Right cardiac atrium (tissue), 5 donors: ENCODE measurements at regions not wholly inside any gene's neighbourhood (a gene's known extent, or its start where the extent isn't known, plus 50 kb on each side); places are given as distances from the start of the nearest gene placed in this dataset.

Experiments
- ATAC-seq, 2 donors: fragments of 200-7000 bp; cut with Tn5 transposase; one replicate each; pipeline versions ENCODE4 v1.8.0 to v1.9.1; 2020; ENCODE audit warnings: moderate library complexity in 2 of 2, mild to moderate bottlenecking in 1 of 2
- DNase-seq, 3 donors: peaks; one replicate each; pipeline ENCODE4 v3.0.0-alpha.2; 2020
- H3K27ac ChIP-seq: one replicate; pipeline ENCODE4 v1.5.1; 2013; ENCODE audit warnings: mild to moderate bottlenecking, low read length, control low read depth, moderate library complexity
- H3K27me3 ChIP-seq: one replicate; pipeline ENCODE4 v1.6.1; 2013; ENCODE audit not compliant: control insufficient read depth, insufficient read depth
- H3K4me1 ChIP-seq: one replicate; pipeline ENCODE4 v1.6.1; 2013; ENCODE audit warnings: low read length; ENCODE audit not compliant: control insufficient read depth, insufficient read depth
- H3K4me3 ChIP-seq: one replicate; pipeline ENCODE4 v1.5.1; 2013; ENCODE audit warnings: low read length, control low read depth
- H3K9me3 ChIP-seq: one replicate; pipeline ENCODE4 v1.6.1; 2013; ENCODE audit warnings: low read length; ENCODE audit not compliant: control insufficient read depth
- WGBS: extraction: QIAGEN DNeasy Blood & Tissue Kit; methylation state at CpG from one replicate; pipeline ENCODE4 v1.1.7; 2013; 5-methylcytosine and 5-hydroxymethylcytosine counted together
- intact Hi-C, 4 donors: fragments of 100-400 bp; cut with DNase I; formaldehyde crosslinking; loops; one replicate each; pipeline versions ENCODE4 v1.11.0 to v1.14.0; 2022 to 2023
- donor health status: healthy with polysubstance abuse.
- donor health status: DM: no; HTN: yes; CAD: no.
- donor health status: DM: no; HTN: no; CAD: no.
- donor health status: DM: no; HTN: yes; CAD: no; lungs with severe emphysema.
- donor health status: DM: yes; HTN: yes; CAD: no.

DNA sequence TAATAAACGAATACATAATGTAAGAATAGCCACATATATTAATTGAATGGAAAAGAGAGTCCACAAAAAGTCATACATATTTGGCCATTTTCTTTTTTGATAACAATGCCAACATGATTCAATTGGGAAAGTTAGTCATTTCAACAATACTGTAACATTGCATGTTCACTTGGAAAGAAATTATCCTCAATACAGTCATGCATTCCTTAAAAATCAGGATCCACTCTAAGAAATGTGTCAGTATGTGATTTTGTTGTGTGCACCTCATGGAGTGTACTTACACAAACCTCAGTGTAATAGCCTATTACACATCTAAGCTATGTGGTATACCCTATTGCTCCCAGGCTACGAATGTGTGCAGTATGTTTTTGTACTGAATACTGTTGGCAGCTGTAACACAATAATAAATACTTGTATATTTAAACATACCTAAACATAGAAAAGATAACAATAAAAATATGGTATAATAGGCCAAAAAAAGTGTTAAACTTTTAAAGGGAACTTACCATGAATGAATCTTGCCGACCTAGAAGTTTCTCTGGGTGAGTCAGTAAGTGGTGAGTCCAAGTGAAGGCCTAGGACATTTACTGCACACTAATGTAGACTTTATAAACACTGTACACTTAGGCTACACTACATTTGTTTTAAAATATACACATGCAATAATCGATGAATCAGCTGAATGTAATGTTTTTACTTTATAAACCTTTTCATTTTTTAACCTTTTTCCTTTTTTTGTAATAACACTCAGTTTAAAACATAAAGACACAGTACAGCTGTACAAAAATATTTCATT lies 806.8 kb downstream of the PCDH18 start:
- no peak for ATAC-seq
- 74% methylated on average over 4 of the region's 4 CpGs for WGBS

GRCh38 chr4:136713140-136713539 lies 819.2 kb downstream of the PCDH18 start:
- intact Hi-C loops, result no loop called here
- ATAC-seq, result no peak
- Histone ChIP-seq H3K9me3 (no peaks in the 10 kb centered on the region), H3K4me3 (no peak overlapping the region), H3K27ac (no peak overlapping the region), H3K4me1 (no peaks in the 10 kb centered on the region), H3K27me3 (no peaks in the 10 kb centered on the region)
- 16% methylated on average over 1 of the region's 1 CpG for WGBS
- peak in 1 of 3 donors; percentile 51 for DNase-seq

More for the DNA sequence above, 806.8 kb downstream of the PCDH18 start:
- H3K4me1 ChIP-seq, result no peaks in the 10 kb centered on the region
- intact Hi-C loops, result no loop called here
- no peak overlapping the region for H3K27ac ChIP-seq
- no peaks in the 10 kb centered on the region for H3K27me3 ChIP-seq
- no peak for DNase-seq
- no peaks in the 10 kb centered on the region for H3K9me3 ChIP-seq
- H3K4me3 ChIP-seq, result no peak overlapping the region

- Histone ChIP-seq H3K9me3 (no peaks in the 10 kb centered on the region), H3K4me3 (no peak overlapping the region), H3K27ac (no peak overlapping the region), H3K4me1 (no peaks in the 10 kb centered on the region), H3K27me3 (no peaks in the 10 kb centered on the region)
- intact Hi-C loops, result no loop called here
- WGBS, result 78% methylated on average over 1 of the region's 1 CpG
- DNase-seq, result no peak
- no peak for ATAC-seq
Observed at GRCh38 chr4:136709897-136710296, 822.4 kb downstream of the PCDH18 start.

GRCh38 chr4:136706942-136707341 lies 825.4 kb downstream of the PCDH18 start:
- ATAC-seq, result no peak
- DNase-seq, result no peak
- Histone ChIP-seq H3K4me1 (no peaks in the 10 kb centered on the region), H3K4me3 (no peak overlapping the region), H3K27ac (no peak overlapping the region), H3K27me3 (no peaks in the 10 kb centered on the region), H3K9me3 (no peaks in the 10 kb centered on the region)
- intact Hi-C loops, result no loop called here
- WGBS, result 88% methylated on average over 7 of the region's 7 CpGs

DNA sequence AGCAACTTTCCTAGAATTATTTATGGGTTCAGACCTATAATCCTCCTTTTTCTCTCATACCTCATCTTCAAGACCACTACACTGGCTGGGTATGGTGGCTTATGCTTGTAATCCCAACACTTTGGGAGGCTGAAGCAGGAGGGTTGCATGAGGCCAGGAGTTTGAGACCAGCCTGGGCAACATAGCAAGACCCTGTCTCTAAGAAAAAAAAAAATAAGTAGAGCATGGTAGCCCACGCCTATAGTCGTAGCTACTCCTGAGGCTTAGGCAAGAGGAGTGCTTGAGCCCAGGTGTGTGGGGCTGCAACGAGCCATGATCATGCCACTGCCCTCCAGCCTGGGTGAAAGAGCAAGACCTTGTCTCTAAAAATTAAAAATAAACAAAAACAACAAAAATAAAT lies 832.4 kb downstream of the PCDH18 start:
- DNase-seq (no peak), ATAC-seq (no peak)
- no peak overlapping the region for H3K4me3 ChIP-seq
- no peaks in the 10 kb centered on the region for H3K4me1 ChIP-seq
- H3K9me3 ChIP-seq, result no peaks in the 10 kb centered on the region
- WGBS, result 78% methylated on average over 3 of the region's 3 CpGs
- no peaks in the 10 kb centered on the region for H3K27me3 ChIP-seq
- no peak overlapping the region for H3K27ac ChIP-seq
- intact Hi-C loops, result no loop called here

DNA sequence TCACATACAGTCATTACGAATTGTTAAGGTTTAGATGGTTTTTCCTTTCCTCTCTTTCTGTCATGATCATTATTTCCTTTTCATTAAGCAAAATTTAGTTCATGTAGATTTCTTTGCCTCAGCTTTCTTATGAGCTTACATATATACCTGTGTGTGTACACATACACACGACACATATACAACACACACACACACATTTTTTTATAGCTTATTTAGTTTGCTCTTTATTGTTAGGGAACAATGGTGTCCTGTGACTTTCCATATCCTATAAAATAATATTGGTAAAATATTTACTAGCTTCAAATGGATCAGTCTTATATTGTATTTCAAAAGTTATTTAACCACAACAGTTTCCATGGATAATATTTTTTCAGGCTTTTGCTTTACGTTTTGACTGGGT lies 840.7 kb downstream of the PCDH18 start:
- no peak overlapping the region for H3K4me3 ChIP-seq
- no peak for ATAC-seq
- H3K27ac ChIP-seq, result no peak overlapping the region
- intact Hi-C loops, result no loop called here
- no peaks in the 10 kb centered on the region for H3K27me3 ChIP-seq
- WGBS, result 74% methylated on average over 3 of the region's 3 CpGs
- DNase-seq, result no peak
- no peaks in the 10 kb centered on the region for H3K9me3 ChIP-seq
- no peaks in the 10 kb centered on the region for H3K4me1 ChIP-seq

- no peak for ATAC-seq
- WGBS, result 45% methylated on average over 1 of the region's 1 CpG
Observed at GRCh38 chr4:136690360-136690759, 841.9 kb downstream of the PCDH18 start.

DNA sequence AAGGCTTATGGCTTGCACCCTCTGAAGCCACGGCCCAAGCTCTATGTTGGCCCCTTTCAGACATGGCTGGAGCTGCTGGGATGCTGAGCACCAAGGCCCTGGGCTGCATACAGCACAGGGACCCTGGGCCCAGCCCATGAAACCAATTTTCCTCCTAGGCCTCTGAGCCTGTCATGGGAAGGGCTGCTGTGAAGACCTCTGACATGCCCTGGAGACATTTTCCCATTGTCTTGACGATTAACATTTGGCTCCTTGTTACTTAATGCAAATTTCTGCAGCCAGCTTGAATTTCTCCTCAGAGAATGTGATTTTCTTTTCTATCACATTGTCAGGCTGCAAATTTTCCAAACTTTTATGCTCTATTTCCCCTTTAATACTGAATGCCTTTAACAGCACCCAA lies 844.7 kb downstream of the PCDH18 start:
- Histone ChIP-seq H3K9me3 (no peaks in the 10 kb centered on the region), H3K27me3 (no peaks in the 10 kb centered on the region), H3K4me1 (no peaks in the 10 kb centered on the region), H3K4me3 (no peak overlapping the region), H3K27ac (no peak overlapping the region)
- intact Hi-C loops, result no loop called here
- DNase-seq, result no peak
- WGBS, result 65% methylated on average over 2 of the region's 2 CpGs
- no peak for ATAC-seq

More at GRCh38 chr4:136690360-136690759, 841.9 kb downstream of the PCDH18 start:
- no peak overlapping the region for H3K4me3 ChIP-seq
- H3K27ac ChIP-seq, result no peak overlapping the region
- no peak for DNase-seq
- intact Hi-C loops, result no loop called here
- H3K9me3 ChIP-seq, result no peaks in the 10 kb centered on the region
- no peaks in the 10 kb centered on the region for H3K4me1 ChIP-seq
- no peaks in the 10 kb centered on the region for H3K27me3 ChIP-seq

- Histone ChIP-seq H3K27me3 (no peaks in the 10 kb centered on the region), H3K4me3 (no peak overlapping the region), H3K4me1 (no peaks in the 10 kb centered on the region), H3K27ac (no peak overlapping the region), H3K9me3 (no peaks in the 10 kb centered on the region)
- DNase-seq, result no peak
- intact Hi-C loops, result no loop called here
- WGBS, result 92% methylated on average over 6 of the region's 6 CpGs
- no peak for ATAC-seq
Observed at GRCh38 chr4:136687118-136687517, 845.2 kb downstream of the PCDH18 start.

GRCh38 chr4:136680761-136681160 lies 851.5 kb downstream of the PCDH18 start:
- no peaks in the 10 kb centered on the region for H3K27me3 ChIP-seq
- 59% methylated on average over 1 of the region's 1 CpG for WGBS
- intact Hi-C loops, result no loop called here
- ATAC-seq (no peak), DNase-seq (no peak)
- no peaks in the 10 kb centered on the region for H3K4me1 ChIP-seq
- H3K27ac ChIP-seq, result no peak overlapping the region
- no peaks in the 10 kb centered on the region for H3K9me3 ChIP-seq
- H3K4me3 ChIP-seq, result no peak overlapping the region

DNA sequence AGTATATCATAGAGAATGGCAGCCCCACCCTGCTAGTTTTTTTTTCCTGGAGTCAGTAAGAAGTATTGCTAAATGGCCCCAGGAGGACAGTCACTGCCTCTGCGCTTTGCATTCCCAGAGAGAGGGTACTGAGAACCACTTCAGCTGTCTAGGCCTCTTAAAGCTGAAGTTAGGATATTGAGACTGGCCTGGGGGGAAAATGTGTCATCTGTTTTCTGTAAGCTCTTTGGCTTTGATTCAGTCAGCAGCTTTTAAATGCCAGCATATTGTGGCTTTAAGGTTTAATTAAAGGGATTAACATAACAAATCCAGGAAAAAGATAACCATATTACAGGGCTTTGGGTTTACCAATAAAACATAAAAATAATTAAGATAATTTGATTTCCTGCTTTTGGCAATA lies 852.0 kb downstream of the PCDH18 start:
- Histone ChIP-seq H3K27ac (no peak overlapping the region), H3K4me1 (no peaks in the 10 kb centered on the region), H3K4me3 (no peak overlapping the region), H3K27me3 (no peaks in the 10 kb centered on the region), H3K9me3 (no peaks in the 10 kb centered on the region)
- WGBS, result 70% methylated on average over 1 of the region's 1 CpG
- no peak for DNase-seq
- intact Hi-C loops, result no loop called here
- ATAC-seq, result no peak

DNA sequence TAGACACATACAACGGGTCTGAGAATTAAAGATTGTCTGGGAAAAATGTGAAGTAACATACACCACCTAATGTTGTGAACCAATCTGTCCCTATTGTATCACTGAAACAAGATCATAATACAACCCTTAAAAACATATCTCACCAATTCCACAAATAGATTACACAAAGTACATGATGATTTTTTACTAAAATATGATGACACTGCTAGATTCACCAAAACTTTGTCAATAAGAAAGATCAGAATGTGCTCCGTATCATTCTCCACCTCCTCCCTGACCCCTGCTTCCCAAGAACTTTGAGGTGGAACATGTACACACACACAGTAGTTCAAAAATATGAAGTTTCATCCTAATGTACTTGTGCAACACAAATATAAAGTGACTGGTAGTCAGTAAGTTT lies 862.0 kb downstream of the PCDH18 start:
- H3K4me3 ChIP-seq, result no peak overlapping the region
- intact Hi-C loops, result no loop called here
- ATAC-seq (no peak), DNase-seq (no peak)
- H3K9me3 ChIP-seq, result no peaks in the 10 kb centered on the region
- no peaks in the 10 kb centered on the region for H3K4me1 ChIP-seq
- no peak overlapping the region for H3K27ac ChIP-seq
- H3K27me3 ChIP-seq, result no peaks in the 10 kb centered on the region
- 75% methylated on average over 2 of the region's 2 CpGs for WGBS
